T47D (cell line): ENCODE measurements at regions not wholly inside any gene's neighbourhood (a gene's known extent, or its start where the extent isn't known, plus 50 kb on each side); places are given as distances from the start of the nearest gene placed in this dataset.
"Not testable (repeated sequence)": the region's sequence is repeated elsewhere in the genome, so short reads cannot be mapped to it uniquely, and the experiment has no call there.

Experiments used
- DNase-seq, 2 experiments: peaks; one replicate each; pipeline versions ENCODE4 v3.0.0 to v3.0.0-alpha.2; 2011 to 2012; ENCODE audit warnings: low read depth in 1 of 2, low spot score in 1 of 2
- JUND ChIP-seq: IDR thresholded peaks from 2 replicates; pipeline ENCODE4 v1.6.1; 2012; ENCODE audit warnings: low read depth
- in situ Hi-C: cut with HindIII; loops from 2 replicates; pipeline ENCODE4 v1.10.0; 2016; ENCODE audit warnings: low sequenced_read_pairs, low pct_unique_long_range_greater_than_20kb

DNA sequence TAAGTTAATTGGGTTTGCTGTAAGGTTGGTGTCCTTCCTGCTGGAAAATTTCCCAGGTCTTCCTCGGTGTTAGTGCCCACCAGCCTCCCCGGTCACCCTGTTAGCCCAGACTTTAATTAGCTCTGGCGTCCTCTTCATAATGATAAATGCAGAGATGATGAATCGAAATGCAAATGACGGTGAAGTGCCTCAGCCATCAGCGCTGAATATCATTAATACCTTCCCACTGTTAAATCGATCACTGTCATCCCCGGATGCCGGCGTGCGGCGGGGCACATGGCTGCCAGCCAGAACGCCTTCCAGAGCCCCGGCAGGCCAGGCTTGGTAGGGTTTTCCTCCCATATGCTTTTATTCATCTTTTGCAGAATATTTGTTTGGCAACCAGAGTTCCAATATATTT is 204.5 kb downstream of the IRX2 start:
- DNase-seq = no peak
- in situ Hi-C loops = no loop called here
- TF ChIP-seq JUND = no peak

- no peak for TF ChIP-seq JUND
- in situ Hi-C loops = no loop called here
- no peak for DNase-seq
Measured at GRCh38 chr5:2544003-2544402, 207.5 kb downstream of the IRX2 start.

DNA sequence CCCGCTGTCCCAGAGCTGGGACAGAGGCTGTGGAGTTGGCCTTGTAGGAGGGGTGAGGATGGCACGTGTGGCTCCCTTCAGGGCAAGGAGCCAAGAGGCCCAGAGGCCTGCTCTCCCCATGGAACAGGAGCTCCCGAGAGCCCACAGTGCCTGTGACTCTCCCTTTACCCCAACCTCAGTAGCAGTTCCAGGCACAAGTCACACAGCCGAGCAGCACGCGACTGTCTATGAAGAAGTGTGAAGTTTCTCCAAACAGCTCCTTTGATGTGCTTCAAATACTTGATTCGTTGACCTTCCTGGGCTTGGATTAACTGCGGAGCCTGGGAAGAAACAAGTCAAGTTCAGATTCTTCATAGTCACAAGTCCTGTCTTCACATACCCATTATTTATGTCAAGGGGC is 208.7 kb downstream of the IRX2 start:
- TF ChIP-seq JUND = no peak
- no peak for DNase-seq
- in situ Hi-C loops = no loop called here

DNA sequence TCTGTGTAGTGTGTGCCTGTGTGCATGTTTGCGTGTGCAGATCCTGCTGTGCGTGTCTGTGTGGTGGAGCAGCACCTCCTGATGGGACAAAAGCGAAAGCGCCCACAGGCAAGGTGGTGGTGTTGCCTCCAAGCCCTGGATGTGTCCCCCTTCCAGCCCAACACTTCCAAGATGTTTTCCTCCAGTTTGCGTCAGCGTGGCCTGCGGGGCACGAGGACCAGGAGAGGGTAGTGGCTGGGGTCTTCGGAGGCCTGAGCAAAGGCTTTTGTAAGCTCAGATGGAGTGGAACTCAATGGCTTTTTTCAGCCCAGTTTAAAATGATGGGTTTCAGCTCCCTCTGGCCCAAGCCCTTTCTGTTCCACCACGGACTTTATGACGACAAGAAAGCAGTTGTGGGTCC is 209.5 kb downstream of the IRX2 start:
- in situ Hi-C loops = no loop called here
- DNase-seq = no peak
- TF ChIP-seq JUND = no peak

DNA sequence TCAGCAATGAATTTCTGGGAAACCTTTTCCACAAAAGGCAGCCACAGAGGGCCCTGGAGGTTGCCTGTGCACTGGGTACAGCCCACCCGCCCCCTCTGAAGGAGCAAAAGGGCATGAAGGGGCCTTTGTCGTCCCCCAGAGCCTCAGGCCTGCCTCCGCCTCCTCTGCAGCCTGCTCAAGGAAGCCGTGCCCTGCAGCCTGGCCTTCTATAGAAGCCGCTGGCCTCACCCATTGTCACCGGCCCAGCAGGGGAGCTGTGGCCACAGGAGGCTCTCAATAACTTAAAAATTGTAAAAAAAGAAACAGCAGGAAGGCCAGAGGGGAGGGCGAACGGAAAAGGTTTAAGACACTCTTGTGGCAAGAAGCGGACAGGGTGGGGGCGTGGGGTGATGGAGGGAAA is 213.3 kb downstream of the IRX2 start:
- in situ Hi-C loops = no loop called here
- DNase-seq = no peak
- TF ChIP-seq JUND = no peak

- in situ Hi-C loops = no loop called here
- DNase-seq = no peak
- no peak for TF ChIP-seq JUND
Measured at GRCh38 chr5:2537378-2538145, 213.9 kb downstream of the IRX2 start.

GRCh38 chr5:2536632-2537377 is 214.7 kb downstream of the IRX2 start:
- no peak for TF ChIP-seq JUND
- in situ Hi-C loops = no loop called here
- no peak for DNase-seq

GRCh38 chr5:2534970-2535369 is 216.5 kb downstream of the IRX2 start:
- TF ChIP-seq JUND = no peak
- in situ Hi-C loops = no loop called here
- DNase-seq = no peak

- no peak for TF ChIP-seq JUND
- in situ Hi-C loops = no loop called here
Measured at GRCh38 chr5:2534251-2534650, 217.2 kb downstream of the IRX2 start.

DNA sequence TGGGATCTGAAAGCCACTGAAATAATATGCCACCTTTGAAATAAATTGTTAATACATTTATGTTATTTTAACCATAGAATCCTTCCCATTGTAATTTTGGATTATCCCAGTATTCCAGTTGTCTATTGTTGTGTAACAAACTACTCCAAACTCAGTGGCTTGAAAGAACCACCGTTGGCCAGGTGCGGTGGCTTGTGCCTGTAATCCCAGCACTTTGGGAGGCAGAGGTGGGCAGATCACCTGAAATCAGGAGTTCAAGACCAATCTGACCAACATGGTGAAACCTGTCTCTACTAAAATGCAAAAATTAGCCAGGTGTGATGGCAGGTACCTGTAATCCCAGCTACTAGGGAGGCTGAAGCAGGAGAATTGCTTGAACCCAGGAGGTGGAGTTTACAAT is 217.6 kb downstream of the IRX2 start:
- DNase-seq, in situ Hi-C loops: not testable (repeated sequence)

More at GRCh38 chr5:2534251-2534650, 217.2 kb downstream of the IRX2 start:
- no peak for DNase-seq

DNA sequence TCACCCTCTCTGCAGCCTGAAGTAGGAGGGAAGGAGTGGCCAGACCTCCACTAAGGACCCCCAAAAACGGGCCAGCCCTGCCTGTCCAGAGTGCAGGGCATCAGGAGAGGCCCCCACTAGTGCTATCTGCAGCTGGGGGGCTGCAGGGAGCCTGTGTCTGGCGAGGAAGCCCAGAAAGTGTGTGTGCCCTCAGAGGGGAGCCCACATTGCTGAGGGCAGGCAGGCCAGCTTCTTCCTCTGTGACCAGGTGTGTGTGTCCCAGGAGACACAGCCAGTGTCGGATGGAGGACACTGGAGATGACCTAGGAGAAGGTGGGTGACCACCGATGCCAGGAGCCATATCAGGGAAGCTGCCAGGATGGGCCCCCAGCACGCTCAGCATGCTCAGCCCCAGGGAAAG is 218.7 kb downstream of the IRX2 start:
- in situ Hi-C loops = no loop called here
- TF ChIP-seq JUND = no peak
- no peak for DNase-seq

DNA sequence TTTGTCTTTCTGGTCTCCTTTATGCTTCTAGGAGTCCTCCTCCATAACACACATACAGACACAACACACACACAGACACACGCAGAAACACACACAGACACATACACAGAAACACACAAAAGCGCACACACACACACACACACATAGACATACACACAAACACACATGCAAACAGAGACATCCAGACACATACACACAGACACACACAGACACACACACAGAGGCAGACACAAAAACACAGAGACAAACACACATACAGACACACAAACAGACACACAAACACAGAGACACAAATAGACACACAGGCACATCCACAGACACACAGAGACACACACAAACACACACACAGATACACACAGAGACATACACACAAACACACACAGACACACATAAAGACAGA is 220.2 kb downstream of the IRX2 start:
- in situ Hi-C loops = no loop called here
- TF ChIP-seq JUND = no peak
- DNase-seq = no peak

DNA sequence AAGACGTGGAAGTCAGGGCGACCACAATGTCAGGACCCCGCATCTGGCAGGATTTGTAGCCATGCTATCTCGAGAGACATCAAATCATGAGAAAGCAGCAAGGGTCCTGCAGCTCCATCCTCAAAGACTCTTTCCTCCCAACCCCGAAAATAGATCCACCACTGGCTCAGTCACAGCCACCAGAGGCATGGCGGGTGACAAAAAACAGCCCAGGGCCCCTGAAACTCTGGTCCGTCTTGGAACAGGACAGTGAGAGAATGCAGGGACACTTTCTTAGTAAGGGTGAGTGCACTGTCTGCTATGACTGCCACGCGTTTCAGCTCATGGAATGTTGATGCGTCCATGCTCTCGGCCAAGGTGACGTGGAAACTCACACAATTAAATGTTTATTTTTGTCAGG is 220.9 kb downstream of the IRX2 start:
- TF ChIP-seq JUND = no peak
- no peak for DNase-seq
- in situ Hi-C loops = no loop called here
